ENCODE measurements at regions not wholly inside any gene's neighbourhood (a gene's known extent, or its start where the extent isn't known, plus 50 kb on each side); places are given as distances from the start of the nearest gene placed in this dataset.

GRCh38 chr19:28350037-28350436, 862.9 kb downstream of the UQCRFS1 start:
- TF ChIP-seq GABPA (IDR thresholded peaks at IDR 0.05; ENCODE audit: low read depth) (no peak), POLR2AphosphoS5 (IDR thresholded peaks at IDR 0.05; ENCODE audit: low read depth) (no peak)
- TF ChIP-seq, protein P1, sequence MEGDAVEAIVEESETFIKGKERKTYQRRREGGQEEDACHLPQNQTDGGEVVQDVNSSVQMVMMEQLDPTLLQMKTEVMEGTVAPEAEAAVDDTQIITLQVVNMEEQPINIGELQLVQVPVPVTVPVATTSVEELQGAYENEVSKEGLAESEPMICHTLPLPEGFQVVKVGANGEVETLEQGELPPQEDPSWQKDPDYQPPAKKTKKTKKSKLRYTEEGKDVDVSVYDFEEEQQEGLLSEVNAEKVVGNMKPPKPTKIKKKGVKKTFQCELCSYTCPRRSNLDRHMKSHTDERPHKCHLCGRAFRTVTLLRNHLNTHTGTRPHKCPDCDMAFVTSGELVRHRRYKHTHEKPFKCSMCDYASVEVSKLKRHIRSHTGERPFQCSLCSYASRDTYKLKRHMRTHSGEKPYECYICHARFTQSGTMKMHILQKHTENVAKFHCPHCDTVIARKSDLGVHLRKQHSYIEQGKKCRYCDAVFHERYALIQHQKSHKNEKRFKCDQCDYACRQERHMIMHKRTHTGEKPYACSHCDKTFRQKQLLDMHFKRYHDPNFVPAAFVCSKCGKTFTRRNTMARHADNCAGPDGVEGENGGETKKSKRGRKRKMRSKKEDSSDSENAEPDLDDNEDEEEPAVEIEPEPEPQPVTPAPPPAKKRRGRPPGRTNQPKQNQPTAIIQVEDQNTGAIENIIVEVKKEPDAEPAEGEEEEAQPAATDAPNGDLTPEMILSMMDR (IDR thresholded peaks at IDR 0.05; ENCODE audit: insufficient read depth, low read length), result no peak
